IgD-negative memory B cell (primary cell): ENCODE measurements at regions not wholly inside any gene's neighbourhood (a gene's known extent, or its start where the extent isn't known, plus 50 kb on each side); places are given as distances from the start of the nearest gene placed in this dataset.

Experiments
- H3K27ac Mint-ChIP-seq, 3 donors: one replicate each; pipeline ENCODE4 v1.8.0; 2020 to 2022; ENCODE audit warnings: mild to moderate bottlenecking in 3 of 3, mixed read lengths in 3 of 3, moderate library complexity in 1 of 3
- H3K27me3 Mint-ChIP-seq: one replicate; pipeline ENCODE4 v1.8.0; 2021; ENCODE audit warnings: mixed read lengths
- H3K36me3 Mint-ChIP-seq: one replicate; pipeline ENCODE4 v1.8.0; 2020; ENCODE audit warnings: mild to moderate bottlenecking, mixed read lengths
- H3K4me1 Mint-ChIP-seq, 3 donors: one replicate each; pipeline ENCODE4 v1.8.0; 2020 to 2022; ENCODE audit warnings: mixed read lengths in 3 of 3, mild to moderate bottlenecking in 1 of 3
- H3K4me3 Mint-ChIP-seq, 4 donors: one replicate each; pipeline ENCODE4 v1.8.0; 2020 to 2022; ENCODE audit warnings: mild to moderate bottlenecking in 4 of 4, mixed read lengths in 4 of 4, moderate library complexity in 3 of 4
- H3K9me3 Mint-ChIP-seq, 3 donors: one replicate each; pipeline ENCODE4 v1.8.0; 2020 to 2021; ENCODE audit warnings: mixed read lengths in 3 of 3, mild to moderate bottlenecking in 1 of 3

GRCh38 chr18:30406728-30407127 lies 635.8 kb downstream of the DSC3 start:
- Mint-ChIP-seq H3K36me3 (no peaks in the 10 kb centered on the region), H3K27me3 (no peaks in the 10 kb centered on the region), H3K27ac (no peak overlapping the region)

GRCh38 chr18:30405038-30405437 lies 637.5 kb downstream of the DSC3 start:
- H3K9me3 Mint-ChIP-seq: peaks cover 1 to 15% (median 10%) of the 10 kb centered on the region in 3 donors

More at GRCh38 chr18:30406728-30407127, 635.8 kb downstream of the DSC3 start:
- H3K4me1 Mint-ChIP-seq: no peaks in the 10 kb centered on the region
- peaks cover 3 to 19% (median 12%) of the 10 kb centered on the region in 3 donors for H3K9me3 Mint-ChIP-seq
- H3K4me3 Mint-ChIP-seq: no peak overlapping the region

GRCh38 chr18:30404422-30404821 lies 638.1 kb downstream of the DSC3 start:
- peaks cover 1 to 9% (median 9%) of the 10 kb centered on the region in 3 donors for H3K9me3 Mint-ChIP-seq
- no peaks in the 10 kb centered on the region for H3K36me3 Mint-ChIP-seq
- no peaks in the 10 kb centered on the region for H3K27me3 Mint-ChIP-seq
- H3K4me1 Mint-ChIP-seq: peaks cover 0 to 2% (median 0%) of the 10 kb centered on the region in 3 donors
- H3K4me3 Mint-ChIP-seq: no peak overlapping the region
- no peak overlapping the region for H3K27ac Mint-ChIP-seq

More at GRCh38 chr18:30405038-30405437, 637.5 kb downstream of the DSC3 start:
- Mint-ChIP-seq H3K4me3 (no peak overlapping the region), H3K27me3 (no peaks in the 10 kb centered on the region), H3K4me1 (peaks cover 0 to 2% (median 0%) of the 10 kb centered on the region in 3 donors), H3K27ac (no peak overlapping the region), H3K36me3 (no peaks in the 10 kb centered on the region)

- Mint-ChIP-seq H3K27me3 (no peaks in the 10 kb centered on the region), H3K36me3 (no peaks in the 10 kb centered on the region), H3K9me3 (peaks cover 1 to 4% (median 4%) of the 10 kb centered on the region in 3 donors), H3K27ac (no peak overlapping the region), H3K4me1 (peaks cover 0 to 2% (median 0%) of the 10 kb centered on the region in 3 donors), H3K4me3 (no peak overlapping the region)
These were observed 639.3 kb downstream of the DSC3 start for GRCh38 chr18:30403278-30403677.

- no peaks in the 10 kb centered on the region for H3K4me1 Mint-ChIP-seq
- no peak overlapping the region for H3K27ac Mint-ChIP-seq
- no peak overlapping the region for H3K4me3 Mint-ChIP-seq
- no peaks in the 10 kb centered on the region for H3K27me3 Mint-ChIP-seq
- peaks cover 2 to 4% (median 2%) of the 10 kb centered on the region in 3 donors for H3K9me3 Mint-ChIP-seq
- H3K36me3 Mint-ChIP-seq: no peaks in the 10 kb centered on the region
These were observed 655.1 kb downstream of the DSC3 start for GRCh38 chr18:30387401-30387800.

GRCh38 chr18:30386624-30387023 lies 655.9 kb downstream of the DSC3 start:
- Mint-ChIP-seq H3K4me1 (no peaks in the 10 kb centered on the region), H3K36me3 (no peaks in the 10 kb centered on the region), H3K27ac (no peak overlapping the region), H3K9me3 (peaks cover 2 to 12% (median 2%) of the 10 kb centered on the region in 3 donors), H3K4me3 (no peak overlapping the region), H3K27me3 (no peaks in the 10 kb centered on the region)

GRCh38 chr18:30385684-30386083 lies 656.9 kb downstream of the DSC3 start:
- Mint-ChIP-seq H3K4me3 (no peak overlapping the region), H3K36me3 (no peaks in the 10 kb centered on the region), H3K27ac (no peak overlapping the region), H3K4me1 (no peaks in the 10 kb centered on the region), H3K27me3 (no peaks in the 10 kb centered on the region), H3K9me3 (peaks cover 2 to 12% (median 2%) of the 10 kb centered on the region in 3 donors)

- H3K27ac Mint-ChIP-seq: no peak overlapping the region
- H3K4me3 Mint-ChIP-seq: no peak overlapping the region
- no peaks in the 10 kb centered on the region for H3K4me1 Mint-ChIP-seq
- no peaks in the 10 kb centered on the region for H3K36me3 Mint-ChIP-seq
- H3K27me3 Mint-ChIP-seq: no peaks in the 10 kb centered on the region
- H3K9me3 Mint-ChIP-seq: peaks cover 0 to 13% (median 4%) of the 10 kb centered on the region in 3 donors
These were observed 660.7 kb downstream of the DSC3 start for GRCh38 chr18:30381826-30382225.

GRCh38 chr18:30378097-30378496 lies 664.4 kb downstream of the DSC3 start:
- Mint-ChIP-seq H3K36me3 (no peaks in the 10 kb centered on the region), H3K27me3 (no peaks in the 10 kb centered on the region), H3K4me3 (no peak overlapping the region), H3K9me3 (peaks cover 0 to 16% (median 9%) of the 10 kb centered on the region in 3 donors), H3K27ac (no peak overlapping the region), H3K4me1 (no peaks in the 10 kb centered on the region)

GRCh38 chr18:30376515-30376914 lies 666.0 kb downstream of the DSC3 start:
- Mint-ChIP-seq H3K9me3 (peaks cover 0 to 9% (median 7%) of the 10 kb centered on the region in 3 donors), H3K27me3 (no peaks in the 10 kb centered on the region), H3K27ac (no peak overlapping the region), H3K36me3 (no peaks in the 10 kb centered on the region), H3K4me1 (no peaks in the 10 kb centered on the region), H3K4me3 (no peak overlapping the region)

GRCh38 chr18:30361864-30362540 lies 680.5 kb downstream of the DSC3 start:
- Mint-ChIP-seq H3K27ac (no peak overlapping the region), H3K9me3 (peaks cover 0 to 7% (median 0%) of the 10 kb centered on the region in 3 donors), H3K27me3 (no peaks in the 10 kb centered on the region), H3K4me1 (no peaks in the 10 kb centered on the region), H3K4me3 (no peak overlapping the region), H3K36me3 (no peaks in the 10 kb centered on the region)

GRCh38 chr18:30359521-30359920 lies 683.0 kb downstream of the DSC3 start:
- Mint-ChIP-seq H3K27ac (no peak overlapping the region), H3K9me3 (peaks cover 0 to 7% (median 0%) of the 10 kb centered on the region in 3 donors), H3K4me3 (no peak overlapping the region), H3K27me3 (no peaks in the 10 kb centered on the region), H3K4me1 (no peaks in the 10 kb centered on the region), H3K36me3 (no peaks in the 10 kb centered on the region)

GRCh38 chr18:30358555-30358954 lies 684.0 kb downstream of the DSC3 start:
- Mint-ChIP-seq H3K36me3 (no peaks in the 10 kb centered on the region), H3K9me3 (peaks cover 0 to 7% (median 0%) of the 10 kb centered on the region in 3 donors), H3K27ac (no peak overlapping the region), H3K4me3 (no peak overlapping the region), H3K27me3 (no peaks in the 10 kb centered on the region), H3K4me1 (no peaks in the 10 kb centered on the region)

- no peak overlapping the region for H3K27ac Mint-ChIP-seq
- H3K4me3 Mint-ChIP-seq: no peak overlapping the region
- H3K36me3 Mint-ChIP-seq: no peaks in the 10 kb centered on the region
- no peaks in the 10 kb centered on the region for H3K27me3 Mint-ChIP-seq
- no peaks in the 10 kb centered on the region for H3K4me1 Mint-ChIP-seq
- peaks cover 0 to 4% (median 2%) of the 10 kb centered on the region in 3 donors for H3K9me3 Mint-ChIP-seq
These were observed 689.9 kb downstream of the DSC3 start for GRCh38 chr18:30352551-30353168.

- H3K36me3 Mint-ChIP-seq: no peaks in the 10 kb centered on the region
- H3K27me3 Mint-ChIP-seq: no peaks in the 10 kb centered on the region
- H3K9me3 Mint-ChIP-seq: peaks cover 0 to 4% (median 3%) of the 10 kb centered on the region in 3 donors
- H3K4me1 Mint-ChIP-seq: no peaks in the 10 kb centered on the region
- no peak overlapping the region for H3K4me3 Mint-ChIP-seq
- no peak overlapping the region for H3K27ac Mint-ChIP-seq
These were observed 692.3 kb downstream of the DSC3 start for GRCh38 chr18:30350263-30350662.

GRCh38 chr18:30343090-30343489 lies 699.5 kb downstream of the DSC3 start:
- H3K27ac Mint-ChIP-seq: no peak overlapping the region
- peaks cover 0 to 3% (median 0%) of the 10 kb centered on the region in 3 donors for H3K9me3 Mint-ChIP-seq
- no peak overlapping the region for H3K4me3 Mint-ChIP-seq
- H3K4me1 Mint-ChIP-seq: no peaks in the 10 kb centered on the region
- no peaks in the 10 kb centered on the region for H3K27me3 Mint-ChIP-seq
- no peaks in the 10 kb centered on the region for H3K36me3 Mint-ChIP-seq
